Trophoblast cell (in vitro differentiated cells and primary cell): ENCODE measurements at regions not wholly inside any gene's neighbourhood (a gene's known extent, or its start where the extent isn't known, plus 50 kb on each side); places are given as distances from the start of the nearest gene placed in this dataset.

Experiments
- DNase-seq, 2 donors: peaks; one replicate each; pipeline ENCODE4 v3.0.0-alpha.2; 2016
- H2AFZ ChIP-seq: 2 replicates; pipeline ENCODE4 v1.6.1; 2013; ENCODE audit warnings: low read length, moderate library complexity, mild to moderate bottlenecking; ENCODE audit not compliant: insufficient read depth, poor library complexity
- H2AK5ac ChIP-seq: 2 replicates; pipeline ENCODE4 v1.6.1; 2013; ENCODE audit warnings: mild to moderate bottlenecking, low read length
- H2BK120ac ChIP-seq: 2 replicates; pipeline ENCODE4 v1.6.1; 2013; ENCODE audit warnings: low read length, mild to moderate bottlenecking, moderate library complexity; ENCODE audit not compliant: insufficient read depth, poor library complexity
- H2BK12ac ChIP-seq: 2 replicates; pipeline ENCODE4 v1.6.1; 2013; ENCODE audit warnings: mild to moderate bottlenecking, low read length, moderate library complexity
- H2BK5ac ChIP-seq: 2 replicates; pipeline ENCODE4 v1.6.1; 2013; ENCODE audit warnings: low read length, low read depth, moderate library complexity, mild to moderate bottlenecking; ENCODE audit not compliant: poor library complexity
- H3K14ac ChIP-seq: 2 replicates; pipeline ENCODE4 v1.6.1; 2013; ENCODE audit warnings: mild to moderate bottlenecking, low read length
- H3K18ac ChIP-seq: 2 replicates; pipeline ENCODE4 v1.6.1; 2013; ENCODE audit warnings: mild to moderate bottlenecking, low read length
- H3K23ac ChIP-seq: 2 replicates; pipeline ENCODE4 v1.6.1; 2013; ENCODE audit warnings: low read length
- H3K27ac ChIP-seq: 2 replicates; pipeline ENCODE4 v1.5.1; 2013; ENCODE audit warnings: low read depth, mild to moderate bottlenecking, inconsistent platforms, low read length, moderate library complexity
- H3K27me3 ChIP-seq: 2 replicates; pipeline ENCODE4 v1.6.1; 2013; ENCODE audit warnings: inconsistent platforms, mild to moderate bottlenecking, low read length, moderate library complexity; ENCODE audit not compliant: insufficient read depth
- H3K36me3 ChIP-seq, 2 experiments: 1 replicate in 1 of 2; 2 replicates in 1 of 2; pipeline ENCODE4 v1.6.1; 2013; ENCODE audit warnings: low read length in 2 of 2, mild to moderate bottlenecking in 2 of 2, moderate library complexity in 1 of 2; ENCODE audit not compliant: insufficient read depth in 2 of 2, control insufficient read depth in 1 of 2
- H3K4ac ChIP-seq: 2 replicates; pipeline ENCODE4 v1.6.1; 2013; ENCODE audit warnings: low read depth, mild to moderate bottlenecking, low read length, moderate library complexity
- H3K4me1 ChIP-seq, 2 experiments: 1 replicate in 1 of 2; 2 replicates in 1 of 2; pipeline ENCODE4 v1.6.1; 2013; ENCODE audit warnings: low read length in 2 of 2, mild to moderate bottlenecking in 2 of 2, moderate library complexity in 1 of 2; ENCODE audit not compliant: insufficient read depth in 2 of 2, control insufficient read depth in 1 of 2
- H3K4me2 ChIP-seq: 2 replicates; pipeline ENCODE4 v1.6.1; 2013; ENCODE audit warnings: inconsistent platforms, mild to moderate bottlenecking, low read length, moderate library complexity
- H3K4me3 ChIP-seq: 2 replicates; pipeline ENCODE4 v1.5.1; 2013; ENCODE audit warnings: mild to moderate bottlenecking, low read depth, low read length, inconsistent platforms
- H3K79me1 ChIP-seq: one replicate; pipeline ENCODE4 v1.6.1; 2013; ENCODE audit warnings: low read length
- H3K79me2 ChIP-seq: 2 replicates; pipeline ENCODE4 v1.6.1; 2013; ENCODE audit warnings: low read length, mild to moderate bottlenecking; ENCODE audit not compliant: control insufficient read depth, insufficient read depth, poor library complexity
- H3K9ac ChIP-seq: 2 replicates; pipeline ENCODE4 v1.6.1; 2013; ENCODE audit warnings: mild to moderate bottlenecking, low read length
- H3K9me3 ChIP-seq: 2 replicates; pipeline ENCODE4 v1.6.1; 2013; ENCODE audit warnings: low read depth, mild to moderate bottlenecking, control low read depth, inconsistent platforms, low read length; ENCODE audit not compliant: insufficient read depth
- H4K12ac ChIP-seq: 2 replicates; pipeline ENCODE4 v1.6.1; 2013; ENCODE audit warnings: low read depth, mild to moderate bottlenecking, low read length, moderate library complexity
- H4K8ac ChIP-seq: 2 replicates; pipeline ENCODE4 v1.6.1; 2013; ENCODE audit warnings: low read depth, mild to moderate bottlenecking, low read length, moderate library complexity
- H4K91ac ChIP-seq: one replicate; pipeline ENCODE4 v1.6.1; 2013; ENCODE audit warnings: low read depth, mild to moderate bottlenecking, low read length, moderate library complexity
- WGBS: extraction: QIAGEN DNeasy Blood & Tissue Kit; methylation state at CpG from one replicate; pipeline ENCODE4 v1.1.7; 2013; ENCODE audit warnings: missing lambda C conversion rate; ENCODE audit not compliant: insufficient read length, insufficient coverage; ENCODE audit errors: extremely low coverage; 5-methylcytosine and 5-hydroxymethylcytosine counted together

DNA sequence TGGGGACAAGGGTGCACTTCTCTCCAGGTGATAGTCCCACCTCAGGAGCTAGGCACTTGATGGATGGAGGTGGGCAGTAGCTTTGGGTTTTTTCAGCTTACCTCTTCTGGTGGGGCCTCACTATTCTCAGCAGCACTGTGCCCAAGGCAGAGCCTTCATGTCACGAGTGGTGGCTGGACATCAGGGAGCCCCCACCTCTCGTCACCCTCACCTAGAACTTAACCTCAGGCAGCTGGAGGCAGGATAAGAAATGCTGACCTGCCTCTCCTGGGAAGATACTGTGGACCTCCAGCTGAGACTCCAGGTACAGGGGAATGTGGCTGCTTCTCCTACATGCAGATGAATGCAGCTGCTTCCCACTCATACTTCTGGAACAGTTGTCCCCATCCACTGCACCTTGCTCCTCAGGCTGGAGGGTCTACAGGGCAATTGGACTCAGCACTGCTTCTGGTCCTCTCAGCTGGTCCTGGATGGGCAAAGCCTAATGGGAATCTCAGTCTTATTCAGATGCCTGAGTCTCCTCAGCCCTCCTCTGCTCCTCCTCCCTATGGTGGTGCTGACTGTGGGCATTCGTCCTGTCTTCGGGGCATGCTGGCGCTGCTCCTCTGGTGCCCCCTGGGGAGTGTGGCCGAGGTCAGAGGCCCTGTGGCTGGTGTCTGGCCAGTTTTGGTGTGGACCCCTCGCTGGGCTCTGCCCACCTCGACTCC lies 129.9 kb downstream of the KLF13 start:
- Histone ChIP-seq H3K9me3 (no peaks in the 10 kb centered on the region), H3K4me3 (no peak overlapping the region), H3K9ac (no peak overlapping the region), H2BK12ac (no peak overlapping the region), H3K4me1 (peaks cover 5 to 6% of the 10 kb centered on the region in 2 experiments), H4K8ac (no peak overlapping the region), H2BK120ac (no peak overlapping the region), H3K79me1 (no peaks in the 10 kb centered on the region), H3K27ac (no peak overlapping the region), H4K91ac (no peak overlapping the region), H3K23ac (no peak overlapping the region), H2AFZ (no peak overlapping the region), H3K14ac (no peak overlapping the region), H3K18ac (no peak overlapping the region), H3K36me3 (no peaks in the 10 kb centered on the region), H2AK5ac (no peak overlapping the region), H3K4me2 (no peak overlapping the region), H4K12ac (no peak overlapping the region), H3K27me3 (no peaks in the 10 kb centered on the region), H3K79me2 (no peaks in the 10 kb centered on the region), H3K4ac (no peak overlapping the region), H2BK5ac (no peak overlapping the region)
- DNase-seq: no peak
- WGBS: no CpG with 5 or more reads among the region's 8 CpGs

DNA sequence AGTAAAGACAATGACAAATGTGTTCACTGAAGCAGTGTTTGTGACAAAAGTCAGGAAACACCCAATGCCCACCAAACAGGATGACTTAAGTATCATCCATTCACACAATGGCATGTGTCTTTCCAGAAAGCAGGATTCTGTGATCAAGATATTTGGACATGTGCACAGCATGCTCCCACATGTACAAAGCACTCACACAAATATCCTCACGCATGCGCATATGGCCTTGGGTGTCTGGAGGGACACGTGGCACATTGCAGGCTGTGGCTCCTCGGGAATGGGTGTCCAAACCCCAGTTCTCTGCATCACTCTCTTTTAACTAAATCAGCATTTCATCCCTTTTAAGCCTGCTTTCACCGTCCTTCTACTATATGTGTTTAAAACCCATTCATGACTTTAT lies 130.5 kb downstream of the KLF13 start:
- no peak overlapping the region for H3K23ac ChIP-seq
- no peak overlapping the region for H3K4me3 ChIP-seq
- no peak overlapping the region for H4K8ac ChIP-seq
- H3K79me1 ChIP-seq: no peaks in the 10 kb centered on the region
- H3K14ac ChIP-seq: no peak overlapping the region
- no peak overlapping the region for H4K91ac ChIP-seq
- no peak overlapping the region for H2BK12ac ChIP-seq
- H2BK120ac ChIP-seq: no peak overlapping the region
- H3K18ac ChIP-seq: no peak overlapping the region
- H3K79me2 ChIP-seq: no peaks in the 10 kb centered on the region
- H2BK5ac ChIP-seq: no peak overlapping the region
- no peaks in the 10 kb centered on the region for H3K9me3 ChIP-seq
- H3K27ac ChIP-seq: no peak overlapping the region
- H4K12ac ChIP-seq: no peak overlapping the region
- no peak overlapping the region for H3K4me2 ChIP-seq
- peaks cover 5 to 6% of the 10 kb centered on the region in 2 experiments for H3K4me1 ChIP-seq
- DNase-seq: no peak
- no peak overlapping the region for H2AFZ ChIP-seq
- no peaks in the 10 kb centered on the region for H3K27me3 ChIP-seq
- no peak overlapping the region for H2AK5ac ChIP-seq
- no peak overlapping the region for H3K9ac ChIP-seq
- WGBS: no CpG with 5 or more reads among the region's 5 CpGs
- no peaks in the 10 kb centered on the region for H3K36me3 ChIP-seq
- no peak overlapping the region for H3K4ac ChIP-seq

DNA sequence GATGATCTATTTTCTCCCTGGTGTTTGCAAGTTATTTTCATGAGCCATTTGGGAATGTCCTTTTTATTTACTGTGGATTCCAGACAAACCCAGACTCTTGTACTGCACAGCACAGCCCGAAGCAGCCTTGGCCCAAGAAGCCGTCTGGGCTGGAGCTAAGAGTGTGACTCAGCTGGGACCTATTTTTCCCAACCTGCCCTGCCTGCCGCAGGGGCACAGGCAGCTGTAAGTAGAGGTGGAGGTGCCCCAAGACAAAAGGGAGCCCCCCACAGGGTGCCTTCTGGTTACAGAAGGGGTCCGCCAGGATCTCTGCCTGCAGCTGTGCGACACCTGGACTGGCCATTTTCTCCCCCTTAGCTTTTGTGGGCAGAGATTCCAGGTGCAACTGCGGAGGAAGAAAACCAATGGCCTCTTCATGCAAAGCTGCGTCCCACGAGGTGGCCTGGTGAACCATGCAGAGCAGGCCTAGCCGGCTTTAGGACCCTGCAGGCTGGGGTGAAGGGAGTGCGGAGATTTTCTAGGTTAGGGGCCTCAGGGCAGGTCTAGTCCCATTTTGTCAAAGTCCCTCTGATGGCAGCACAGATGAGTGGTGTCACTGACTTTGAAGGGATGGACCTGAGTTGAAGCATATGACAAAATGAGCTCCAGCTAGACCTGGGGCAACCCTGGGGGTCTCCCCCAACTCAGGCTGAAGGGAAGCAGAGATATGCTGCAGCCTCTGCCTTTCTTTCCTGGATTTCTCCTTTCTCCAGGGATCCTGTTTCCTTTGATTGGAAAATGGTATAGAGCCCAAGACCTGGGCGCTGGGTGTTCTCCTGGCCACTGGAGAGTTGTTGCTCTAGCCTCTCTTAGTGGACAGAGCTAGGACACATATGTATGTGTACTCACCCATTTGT lies 131.2 kb downstream of the KLF13 start:
- no peak overlapping the region for H2BK12ac ChIP-seq
- no CpG with 5 or more reads among the region's 11 CpGs for WGBS

DNA sequence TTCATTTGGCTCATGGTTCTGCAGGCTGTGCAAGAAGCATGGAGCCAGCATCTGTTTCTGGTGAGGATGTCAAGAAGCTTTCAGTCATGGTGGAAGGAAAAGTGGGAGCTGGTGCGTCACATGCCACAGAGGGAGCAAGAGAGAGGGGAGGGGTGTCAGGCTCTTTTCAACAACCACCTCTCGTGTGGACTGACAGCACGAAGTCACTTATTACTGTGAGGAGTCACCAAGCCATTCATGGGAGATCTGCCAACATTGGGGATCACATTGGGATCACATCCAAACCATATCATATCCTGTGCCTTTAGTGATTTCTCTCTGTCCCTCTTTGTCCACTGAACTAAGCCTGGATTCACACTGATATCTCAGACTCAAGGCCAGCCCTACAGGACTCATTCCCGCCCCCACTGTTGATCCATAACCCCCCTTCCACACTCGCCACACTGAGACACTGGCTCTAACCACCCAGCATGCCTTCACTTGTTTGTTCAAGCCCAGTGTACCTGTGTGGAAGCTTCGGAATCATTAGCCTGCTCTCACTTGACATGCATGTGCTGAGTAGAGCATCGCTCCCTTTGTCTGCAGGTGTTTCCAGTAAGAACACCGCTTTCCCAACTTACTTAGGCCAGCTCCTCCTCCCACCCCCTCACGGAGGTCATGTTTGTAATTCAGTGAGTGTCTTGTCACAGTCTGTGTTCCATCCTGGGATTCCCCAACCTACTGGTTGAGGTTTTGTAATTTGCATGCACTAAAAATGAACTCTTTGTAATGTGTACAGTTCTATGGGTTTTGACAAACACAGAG lies 132.2 kb downstream of the KLF13 start:
- no CpG with 5 or more reads among the region's 9 CpGs for WGBS
- Histone ChIP-seq H3K9ac (no peak overlapping the region), H3K4me1 (peaks cover 5 to 6% of the 10 kb centered on the region in 2 experiments)

More for the DNA sequence above, 131.2 kb downstream of the KLF13 start:
- H2AFZ ChIP-seq: no peak overlapping the region
- H2AK5ac ChIP-seq: no peak overlapping the region
- H2BK5ac ChIP-seq: no peak overlapping the region
- H3K36me3 ChIP-seq: no peaks in the 10 kb centered on the region
- H3K14ac ChIP-seq: no peak overlapping the region
- H3K4me1 ChIP-seq: peaks cover 5 to 6% of the 10 kb centered on the region in 2 experiments
- no peak overlapping the region for H4K8ac ChIP-seq
- H3K23ac ChIP-seq: no peak overlapping the region
- no peak overlapping the region for H3K9ac ChIP-seq
- H3K18ac ChIP-seq: no peak overlapping the region
- H4K12ac ChIP-seq: no peak overlapping the region
- H3K9me3 ChIP-seq: no peaks in the 10 kb centered on the region
- no peaks in the 10 kb centered on the region for H3K79me1 ChIP-seq
- H4K91ac ChIP-seq: no peak overlapping the region
- H3K27ac ChIP-seq: no peak overlapping the region
- no peak overlapping the region for H3K4me2 ChIP-seq
- no peak for DNase-seq
- no peaks in the 10 kb centered on the region for H3K27me3 ChIP-seq
- H3K79me2 ChIP-seq: no peaks in the 10 kb centered on the region
- no peak overlapping the region for H3K4me3 ChIP-seq
- no peak overlapping the region for H3K4ac ChIP-seq
- H2BK120ac ChIP-seq: no peak overlapping the region

More for the DNA sequence above, 132.2 kb downstream of the KLF13 start:
- no peak for DNase-seq
- no peak overlapping the region for H4K12ac ChIP-seq
- H3K27me3 ChIP-seq: no peaks in the 10 kb centered on the region
- no peak overlapping the region for H3K27ac ChIP-seq
- no peak overlapping the region for H3K4ac ChIP-seq
- H2AFZ ChIP-seq: no peak overlapping the region
- no peak overlapping the region for H3K18ac ChIP-seq
- H3K9me3 ChIP-seq: no peaks in the 10 kb centered on the region
- H3K79me1 ChIP-seq: no peaks in the 10 kb centered on the region
- no peak overlapping the region for H2BK120ac ChIP-seq
- H3K4me3 ChIP-seq: no peak overlapping the region
- no peak overlapping the region for H3K23ac ChIP-seq
- H2BK12ac ChIP-seq: no peak overlapping the region
- no peak overlapping the region for H4K8ac ChIP-seq
- no peaks in the 10 kb centered on the region for H3K36me3 ChIP-seq
- no peak overlapping the region for H3K4me2 ChIP-seq
- no peak overlapping the region for H2BK5ac ChIP-seq
- H3K14ac ChIP-seq: no peak overlapping the region
- H3K79me2 ChIP-seq: no peaks in the 10 kb centered on the region
- no peak overlapping the region for H4K91ac ChIP-seq
- H2AK5ac ChIP-seq: no peak overlapping the region
